NK-92 treated with Interleukin-12 subunit alpha and Interleukin-12 subunit beta, amount 100 ng/mL, for 24 hours (cell line): ENCODE measurements at regions not wholly inside any gene's neighbourhood (a gene's known extent, or its start where the extent isn't known, plus 50 kb on each side); places are given as distances from the start of the nearest gene placed in this dataset.

Experiments
- DNase-seq: peaks from one replicate; lab custom pipeline; 2025; lab: John Stamatoyannopoulos, UW

DNA sequence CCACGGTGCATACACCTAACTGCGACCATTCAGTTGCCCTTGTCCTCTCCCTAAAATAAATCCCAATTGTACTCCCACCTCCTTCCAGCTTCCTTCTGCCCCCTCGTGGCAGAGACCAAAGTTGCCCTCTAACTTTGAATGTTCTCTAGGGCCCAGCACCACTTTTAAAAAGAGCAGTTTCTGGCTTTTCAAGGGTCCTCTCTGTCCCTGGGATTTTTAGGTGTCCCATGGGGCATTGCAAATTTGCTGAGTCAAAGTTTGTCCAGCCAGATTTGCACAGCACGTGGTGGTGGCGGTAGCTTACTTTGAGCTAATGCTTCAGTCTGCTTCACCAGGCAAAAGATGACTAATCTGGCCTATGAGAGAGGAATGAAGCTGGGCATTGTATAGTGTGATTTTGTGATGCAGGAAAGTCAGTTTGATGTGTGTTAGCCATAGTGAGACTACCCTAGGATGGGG, 100.2 kb downstream of the PERP start:
- no peak for DNase-seq

DNA sequence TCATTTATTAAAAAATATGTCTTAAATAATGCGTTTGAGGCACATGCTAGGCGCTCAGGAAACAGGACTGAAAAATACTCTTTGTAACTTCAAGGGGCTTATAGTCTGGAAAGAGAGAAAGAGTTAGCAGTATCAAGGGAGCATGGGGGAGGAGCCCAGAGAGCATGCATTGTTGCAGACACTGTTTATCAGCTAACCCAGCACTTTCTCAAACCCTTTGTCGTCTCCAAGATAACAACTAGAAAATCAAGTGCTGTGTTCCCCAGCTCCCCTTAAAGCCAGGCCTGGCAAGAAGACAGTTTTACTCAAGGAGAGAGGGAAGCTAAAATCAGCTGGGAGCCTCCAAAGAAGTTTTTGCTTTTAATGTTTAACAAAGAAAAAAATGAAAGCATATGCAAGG, 98.4 kb downstream of the PERP start:
- no peak for DNase-seq

DNA sequence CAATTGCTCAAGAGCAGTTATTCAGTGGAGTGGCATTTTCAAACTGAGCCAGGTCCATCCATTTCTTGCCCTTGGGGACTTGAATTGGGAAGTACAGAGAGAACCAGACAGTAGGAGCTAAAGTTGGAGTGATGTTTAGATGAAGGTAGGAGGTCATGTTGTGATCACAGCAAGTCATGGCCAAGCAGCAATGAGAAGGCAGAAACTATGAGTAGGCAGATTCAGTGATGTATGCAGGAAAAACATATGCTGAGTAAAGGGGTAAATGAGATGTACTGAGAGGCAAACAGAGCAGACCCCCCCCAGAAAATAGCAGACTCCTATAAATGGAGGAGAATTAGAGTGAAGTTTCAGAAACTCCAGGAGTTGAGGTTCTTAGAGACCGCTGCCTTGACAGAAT, 95.8 kb downstream of the PERP start:
- no peak for DNase-seq

DNA sequence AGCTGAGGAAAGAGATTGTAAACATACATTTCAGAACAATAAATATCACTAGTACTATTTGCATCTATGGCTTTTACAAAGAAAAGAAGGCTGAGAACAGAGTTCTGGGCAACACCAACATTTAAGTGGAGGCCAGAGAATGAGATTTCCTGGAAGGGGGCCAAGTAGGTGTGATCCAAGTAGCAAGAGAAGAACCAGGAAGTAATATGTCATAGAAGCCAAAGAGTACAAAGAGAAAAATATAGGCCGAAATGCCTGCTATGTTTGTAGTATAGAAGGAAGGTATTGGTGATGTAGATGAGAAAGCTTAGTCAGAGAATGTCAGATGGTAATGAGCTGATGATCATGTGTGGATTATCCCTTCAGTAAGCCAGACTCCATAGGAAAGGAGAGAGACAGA, 94.5 kb downstream of the PERP start:
- no peak for DNase-seq

DNA sequence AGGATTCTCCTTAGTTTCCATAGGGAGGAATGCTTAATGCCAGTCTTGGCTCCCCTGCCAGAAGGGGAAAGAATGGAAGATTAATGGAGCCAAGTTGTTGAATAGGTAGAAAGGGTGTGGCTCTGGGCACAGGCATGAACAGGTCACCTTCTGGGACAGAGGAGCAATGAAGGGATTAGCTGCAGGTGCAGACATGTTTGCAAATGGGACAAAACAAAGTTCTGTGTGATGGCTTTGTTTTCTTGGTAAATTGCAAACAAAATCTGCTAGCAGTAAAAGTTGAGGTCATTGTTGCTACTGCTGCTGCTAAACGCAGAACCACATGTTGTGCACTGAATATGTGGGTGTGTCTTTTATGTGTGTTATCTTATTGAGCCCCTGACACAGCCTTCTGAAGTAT, 93.3 kb downstream of the PERP start:
- no peak for DNase-seq

DNA sequence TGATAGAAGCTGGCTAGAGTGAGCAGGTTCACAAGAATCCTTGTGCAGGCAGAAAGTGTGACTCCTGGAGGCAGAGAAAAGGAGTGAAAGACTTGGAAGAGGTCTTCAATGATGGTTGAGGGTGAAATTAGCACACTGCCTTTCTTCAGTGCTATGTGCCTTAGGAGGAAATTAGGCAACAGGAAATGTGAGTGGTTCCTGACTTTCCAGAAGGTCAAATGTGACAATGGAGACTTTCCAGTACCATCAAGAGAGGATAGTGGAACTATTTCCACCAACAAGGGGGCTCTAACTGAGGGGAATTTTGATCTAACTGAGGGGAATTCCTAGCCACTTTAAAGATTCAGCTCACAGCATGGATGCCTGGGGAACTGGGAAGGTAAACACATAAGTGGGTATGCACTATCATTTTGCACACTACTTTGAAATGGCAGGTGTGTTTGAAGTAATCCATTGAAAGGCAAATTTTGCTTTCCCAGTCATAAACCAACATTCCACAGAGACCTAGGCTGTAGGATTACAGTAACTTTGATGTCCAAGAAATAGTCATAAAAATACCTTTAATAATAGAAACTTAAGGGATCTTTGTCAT, 90.0 kb downstream of the PERP start:
- DNase-seq = no peak

DNA sequence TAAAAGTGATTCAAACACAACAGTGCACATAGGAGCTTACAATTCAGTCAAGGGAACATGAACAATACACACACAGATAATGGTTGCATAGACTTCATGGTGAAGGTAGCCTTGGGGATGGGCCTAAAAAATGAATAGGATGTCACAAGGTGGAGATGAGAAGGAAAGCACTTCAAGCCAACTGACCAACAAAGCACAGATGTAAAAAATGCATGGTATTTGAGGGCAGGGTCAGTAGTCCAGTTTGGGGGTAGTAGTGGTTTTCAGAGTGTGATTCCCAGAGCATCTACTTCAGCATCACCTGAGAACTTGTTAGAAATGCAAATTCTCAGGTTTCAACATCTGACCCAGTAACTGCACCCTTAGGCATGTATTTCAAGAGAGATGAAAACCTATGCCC, 88.9 kb downstream of the PERP start:
- DNase-seq = no peak

DNA sequence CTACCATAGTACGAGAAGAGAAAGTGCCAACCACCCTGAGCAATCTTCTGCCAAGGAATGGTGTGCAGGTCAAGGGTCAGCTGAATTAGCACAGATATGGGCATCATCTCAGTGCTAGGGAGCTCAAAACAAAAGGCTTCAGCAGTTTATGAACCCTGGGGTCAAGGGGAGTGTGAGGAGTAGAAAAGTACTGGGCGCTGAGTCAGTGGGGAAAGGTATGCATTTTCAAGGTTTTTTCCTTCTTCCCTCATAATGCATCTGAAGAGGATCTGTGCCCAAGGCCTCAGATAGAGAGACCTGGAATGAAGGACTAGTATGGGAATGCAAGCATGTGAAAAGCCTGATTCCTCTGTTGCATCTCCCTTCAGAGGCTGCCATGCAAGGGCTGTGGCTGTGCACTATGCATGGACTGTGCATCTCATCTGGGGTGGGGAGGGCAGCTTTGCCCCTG, 81.7 kb downstream of the PERP start:
- no peak for DNase-seq

DNA sequence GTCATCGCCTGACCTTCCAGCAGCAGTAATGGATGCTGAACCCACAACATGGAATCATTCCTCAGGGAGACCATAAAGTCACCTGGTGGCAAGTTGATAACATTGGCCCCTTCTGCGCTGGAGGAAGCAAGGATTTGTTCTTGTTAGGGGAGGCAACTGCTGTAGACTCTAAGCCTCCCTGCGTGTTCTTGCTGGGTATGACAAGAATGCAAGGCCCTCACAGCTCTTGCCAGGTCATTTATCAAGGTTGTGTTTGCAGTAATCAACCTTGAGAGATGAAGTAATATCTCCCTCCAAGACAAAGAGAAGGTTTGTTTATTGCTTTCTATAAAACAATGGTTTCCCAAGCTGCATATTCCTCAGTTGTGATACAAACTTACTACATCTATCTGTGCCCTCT, 80.9 kb downstream of the PERP start:
- no peak for DNase-seq

DNA sequence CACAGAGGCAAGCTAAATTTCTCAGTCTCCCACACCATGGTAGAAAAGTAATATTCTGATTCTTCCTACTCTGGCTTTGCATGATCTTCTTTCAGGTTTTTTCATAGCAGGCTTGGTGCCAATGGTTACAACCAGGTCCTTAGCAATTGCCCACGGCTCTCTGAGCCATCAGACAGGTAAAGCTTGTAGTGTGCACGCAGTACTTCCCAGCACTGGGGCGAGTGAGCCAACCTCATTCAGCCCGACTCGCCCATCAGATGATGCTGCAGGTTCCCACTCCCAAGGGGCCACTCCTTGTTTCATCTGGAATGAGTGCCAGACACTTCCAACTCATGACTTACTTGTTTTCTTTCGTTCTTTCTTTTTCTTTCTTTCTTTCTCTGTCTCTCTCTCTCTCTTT, 78.3 kb downstream of the PERP start:
- no peak for DNase-seq

DNA sequence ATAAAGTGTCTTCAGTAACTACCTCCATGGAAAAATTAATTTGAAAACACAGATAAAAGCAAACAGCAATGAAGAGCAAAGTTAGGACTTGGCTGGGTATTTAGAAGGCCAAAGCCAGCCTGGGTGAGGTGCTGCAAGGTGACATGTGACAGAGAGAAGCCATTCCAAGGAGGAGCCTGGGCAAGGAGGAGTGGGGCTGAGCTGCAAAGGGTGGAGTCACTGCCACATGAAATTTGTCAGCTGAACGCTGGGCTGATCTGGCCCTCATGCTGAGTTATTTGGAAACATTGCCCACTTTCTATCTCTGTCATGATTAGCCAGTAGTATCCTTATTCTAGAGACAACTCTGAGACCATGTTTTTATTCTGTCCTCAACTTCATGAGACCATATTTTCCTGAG, 76.3 kb downstream of the PERP start:
- no peak for DNase-seq

DNA sequence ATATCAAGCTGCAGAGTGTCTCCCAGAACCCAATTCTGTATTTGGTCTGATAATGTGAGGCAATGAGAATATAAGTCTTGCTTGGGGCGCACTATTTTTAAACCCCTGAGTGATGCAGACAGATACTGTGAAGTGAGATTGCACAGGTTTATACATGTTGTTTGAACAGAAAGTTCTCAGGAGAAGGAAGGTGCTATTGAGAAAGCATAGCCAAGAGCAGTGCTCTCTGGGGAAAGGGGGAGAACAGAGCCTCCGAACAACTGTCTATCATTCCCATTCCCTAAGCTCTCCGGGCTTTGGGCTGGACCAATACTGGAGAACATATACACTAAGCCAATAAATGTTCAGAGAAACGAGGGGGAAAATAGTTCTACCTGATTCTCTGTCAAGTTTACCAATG, 75.8 kb downstream of the PERP start:
- DNase-seq = no peak

DNA sequence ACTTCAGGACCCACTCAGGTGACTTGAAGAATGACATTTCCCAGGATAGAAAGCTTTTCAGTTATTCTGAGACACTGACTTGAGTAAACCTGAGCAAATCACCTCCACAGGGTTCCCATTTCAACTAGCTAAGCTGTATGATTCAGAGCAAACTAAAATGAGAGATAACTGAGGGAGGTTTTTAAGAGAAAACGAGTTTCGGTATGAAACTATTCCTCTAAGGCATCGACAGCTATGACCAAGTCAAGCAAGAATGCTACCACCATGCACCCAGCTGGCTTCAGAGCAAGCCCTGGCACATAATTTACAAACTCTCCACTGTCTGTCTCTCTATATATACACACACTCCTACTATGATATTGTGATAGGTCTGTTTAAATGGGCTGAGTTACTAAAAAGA, 75.4 kb downstream of the PERP start:
- no peak for DNase-seq

DNA sequence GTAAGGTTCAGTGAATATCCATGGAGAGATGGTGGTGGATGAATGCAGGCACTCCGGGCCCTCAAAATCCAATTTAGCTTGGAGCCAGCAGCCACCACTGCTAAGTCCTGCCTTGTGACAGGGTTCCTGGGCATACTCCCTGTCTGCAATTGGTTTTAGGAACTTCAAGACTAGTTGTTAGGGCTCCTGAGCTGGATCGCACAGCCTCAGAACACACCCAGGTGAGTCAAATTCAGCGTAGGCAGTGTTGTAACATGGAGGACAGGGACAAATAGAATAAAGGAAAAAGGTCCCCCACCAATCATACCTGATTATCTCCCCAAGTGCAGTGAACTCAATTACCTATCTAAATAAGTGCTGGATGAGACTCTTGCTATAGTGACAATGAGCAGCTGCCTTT, 74.6 kb downstream of the PERP start:
- no peak for DNase-seq

DNA sequence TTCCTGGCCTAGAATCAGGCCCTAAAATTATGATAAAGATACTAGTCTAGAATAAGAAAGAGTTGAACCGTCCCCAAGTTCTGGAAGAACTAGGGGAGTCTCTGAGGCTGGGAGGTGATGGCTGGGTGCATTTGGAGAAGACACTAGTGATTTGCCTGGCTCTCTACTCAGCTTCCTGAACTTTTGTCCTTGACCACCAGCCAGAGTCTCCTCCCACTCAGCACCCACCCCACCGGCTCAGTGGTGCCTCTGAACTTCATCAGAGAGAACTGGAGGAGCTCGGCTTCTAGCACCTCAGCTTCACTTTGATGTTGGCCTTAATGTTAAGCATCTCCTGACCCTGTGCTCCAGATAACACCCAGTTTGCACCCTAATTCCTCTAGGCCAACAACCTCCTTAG, 73.0 kb downstream of the PERP start:
- DNase-seq = no peak

DNA sequence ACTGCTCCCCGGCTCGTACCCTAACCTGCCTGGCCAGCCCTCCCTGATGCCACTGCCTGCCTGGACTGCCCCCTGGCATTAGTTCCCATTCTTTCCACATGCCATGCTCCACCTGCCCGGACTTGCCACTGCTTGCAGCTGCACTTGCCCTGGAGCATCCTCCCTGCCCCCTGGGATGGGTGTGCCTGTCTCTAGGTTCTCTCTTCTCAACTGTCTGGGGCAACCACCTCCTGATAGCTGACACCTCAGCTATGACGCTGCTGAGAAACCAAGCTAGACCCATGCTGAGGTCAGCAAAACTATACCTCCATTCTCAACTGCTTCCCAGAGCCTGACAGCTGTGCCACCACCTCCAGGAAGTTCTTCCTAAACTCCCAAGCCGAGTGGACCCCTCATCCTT, 72.1 kb downstream of the PERP start:
- no peak for DNase-seq

DNA sequence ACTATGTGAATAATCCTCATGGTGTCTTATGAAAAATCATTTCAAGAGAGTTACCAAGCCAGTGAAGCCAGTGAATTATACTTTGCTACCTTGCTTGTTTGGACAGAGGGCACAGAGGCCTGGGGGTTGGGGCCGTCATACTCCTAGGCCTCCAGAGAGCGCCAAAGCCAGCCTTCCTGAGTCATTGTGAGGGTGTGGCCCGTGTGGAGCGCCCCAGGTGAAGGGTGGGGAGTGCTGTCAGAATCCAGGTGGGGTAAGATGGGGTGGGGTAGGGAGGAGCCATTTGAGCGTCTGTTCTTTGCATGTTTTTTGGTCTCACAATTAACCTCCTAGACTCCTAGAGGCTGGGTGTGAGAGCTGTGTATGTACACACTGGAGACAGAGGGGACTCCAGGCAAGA, 71.1 kb downstream of the PERP start:
- no peak for DNase-seq

DNA sequence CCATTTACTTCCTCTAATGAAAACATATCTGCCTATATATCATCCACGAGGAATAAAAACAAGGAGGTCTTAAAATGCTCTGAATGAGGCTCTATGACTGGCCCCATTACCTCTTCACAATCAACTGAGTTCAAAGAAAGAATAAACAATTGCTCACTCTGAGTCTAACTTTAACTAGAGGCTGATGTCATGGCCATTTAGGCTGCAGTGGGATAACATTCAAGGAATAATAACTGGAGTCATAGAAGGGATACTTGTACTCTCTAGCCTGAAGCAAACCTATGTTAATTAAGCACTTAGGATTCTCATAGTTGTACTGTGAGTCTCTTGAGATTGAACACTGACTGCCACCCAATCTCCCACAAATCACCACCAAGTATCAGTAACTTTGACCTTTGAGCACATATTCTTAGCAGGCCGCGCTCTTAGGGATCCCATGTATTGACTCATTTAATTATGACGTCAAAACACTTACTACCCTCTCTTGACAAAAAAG, 70.2 kb downstream of the PERP start:
- no peak for DNase-seq

DNA sequence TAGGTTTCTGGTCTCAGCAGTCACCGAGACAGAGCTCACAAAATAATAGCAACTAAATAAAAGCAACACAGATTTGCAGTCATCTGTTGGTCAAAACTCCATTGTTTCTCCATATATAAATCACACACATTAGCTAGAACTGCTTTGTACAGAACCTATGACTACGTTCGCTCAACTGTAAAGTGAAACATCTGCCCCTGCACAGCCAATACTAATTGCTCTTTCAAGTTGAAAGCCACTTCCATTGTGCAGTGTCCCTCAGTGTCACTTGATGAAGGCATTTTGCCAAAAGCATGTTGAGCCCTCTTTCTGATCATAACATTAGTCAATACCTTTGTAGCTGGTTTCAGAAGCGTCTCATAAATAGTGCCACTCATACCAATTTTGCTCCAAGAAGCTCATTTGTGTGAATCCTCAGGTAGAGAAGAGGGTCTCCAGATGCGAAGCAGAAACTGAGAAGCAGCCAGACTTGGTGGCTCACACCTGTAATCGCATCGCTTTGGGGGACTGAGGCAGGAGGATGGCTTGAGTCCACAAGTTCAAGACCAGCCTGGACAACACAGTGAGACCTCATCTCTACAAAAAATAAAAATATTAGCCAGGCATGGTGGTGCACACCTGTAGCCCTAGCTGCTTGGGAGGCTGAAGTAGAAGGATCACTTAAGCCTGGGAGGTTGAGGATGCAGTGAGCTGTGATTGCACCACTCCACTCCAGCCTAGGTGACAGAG, 68.9 kb downstream of the PERP start:
- DNase-seq = no peak
